Prostate gland (tissue), 2 donors: ENCODE measurements at regions not wholly inside any gene's neighbourhood (a gene's known extent, or its start where the extent isn't known, plus 50 kb on each side); places are given as distances from the start of the nearest gene placed in this dataset.
A peak's percentile ranks its signal among the peaks of the same experiment; 100 is the strongest.

Experiments used
- DNase-seq: peaks from one replicate; pipeline ENCODE4 v3.0.0-alpha.2; 2019; ENCODE audit warnings: low spot score
- H3K27ac ChIP-seq, 2 donors: fragments of 200-600 bp; sonication (generic); 2 replicates each; pipeline ENCODE4 v1.5.1; 2017 to 2019
- H3K27me3 ChIP-seq: fragments of 200-600 bp; sonication (generic); replicated peaks from 2 replicates; pipeline ENCODE4 v1.5.1; 2019; ENCODE audit not compliant: insufficient read depth
- H3K36me3 ChIP-seq, 2 donors: fragments of 200-600 bp; sonication (generic); 1 replicate in 1 of 2; 2 replicates in 1 of 2; pipeline versions ENCODE4 v1.5.1 to v1.8.1; 2017 to 2019
- H3K4me1 ChIP-seq: fragments of 200-600 bp; sonication (generic); replicated peaks from 2 replicates; pipeline ENCODE4 v1.5.1; 2019
- H3K4me3 ChIP-seq, 2 donors: fragments of 200-600 bp; sonication (generic); 2 replicates each; pipeline ENCODE4 v1.5.1; 2017 to 2019
- H3K9me3 ChIP-seq: fragments of 200-600 bp; sonication (generic); 2 replicates; pipeline ENCODE4 v1.5.1; 2017
- POLR2A ChIP-seq: fragments of 450-650 bp; IDR thresholded peaks from one replicate; pipeline ENCODE4 v1.6.1; 2016; ENCODE audit warnings: antibody characterized with exemption, mild to moderate bottlenecking
- POLR2AphosphoS5 ChIP-seq: sonication (generic); formaldehyde crosslinking; IDR thresholded peaks from one replicate; pipeline ENCODE4 v1.6.1; 2017; ENCODE audit warnings: antibody characterized with exemption
- WGBS: methylation state at CpG from one replicate; pipeline ENCODE4 v1.1.5; 2018; 5-methylcytosine and 5-hydroxymethylcytosine counted together
- intact Hi-C: fragments of 100-400 bp; cut with DNase I; formaldehyde crosslinking; loops from one replicate; pipeline ENCODE4 v1.14.2; 2022
- TF ChIP-seq, protein P1 (sequence below), 4 experiments: fragments of 200-600 bp in 2 of 4; fragments of 450-650 bp in 2 of 4; sonication (generic) in 2 of 4; IDR thresholded peaks; 1 replicate in 3 of 4; 2 replicates in 1 of 4; pipeline ENCODE4 v1.5.1; 2016 to 2019; ENCODE audit warnings: antibody characterized with exemption in 4 of 4, mild to moderate bottlenecking in 2 of 4, moderate library complexity in 2 of 4

DNA sequence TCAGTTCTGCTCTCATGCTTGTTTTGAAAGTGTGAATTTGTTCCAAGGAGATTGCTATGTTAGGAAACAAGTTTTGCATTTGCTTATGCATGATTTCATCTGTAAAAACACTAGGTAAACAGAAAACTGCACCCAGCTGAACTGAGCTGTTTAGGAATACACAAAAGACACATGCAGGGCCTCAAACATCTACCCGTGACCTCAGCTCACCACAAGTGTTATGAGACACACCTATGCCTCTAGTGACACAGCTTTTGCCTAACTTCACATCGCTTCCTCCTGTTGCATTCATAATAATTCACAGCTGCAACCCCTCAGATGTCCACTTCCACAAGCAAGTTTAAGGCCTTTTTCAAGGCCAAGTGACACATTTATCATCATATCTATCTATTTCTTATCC, 98.0 kb upstream of the SLC24A3 start:
- intact Hi-C loops: no loop called here
- DNase-seq: no peak
- no peaks in the 10 kb centered on the region for H3K9me3 ChIP-seq
- no peaks in the 10 kb centered on the region for H3K4me1 ChIP-seq
- H3K27me3 ChIP-seq: no peaks in the 10 kb centered on the region
- TF ChIP-seq POLR2AphosphoS5 (no peak), POLR2A (no peak)
- TF ChIP-seq, protein P1, sequence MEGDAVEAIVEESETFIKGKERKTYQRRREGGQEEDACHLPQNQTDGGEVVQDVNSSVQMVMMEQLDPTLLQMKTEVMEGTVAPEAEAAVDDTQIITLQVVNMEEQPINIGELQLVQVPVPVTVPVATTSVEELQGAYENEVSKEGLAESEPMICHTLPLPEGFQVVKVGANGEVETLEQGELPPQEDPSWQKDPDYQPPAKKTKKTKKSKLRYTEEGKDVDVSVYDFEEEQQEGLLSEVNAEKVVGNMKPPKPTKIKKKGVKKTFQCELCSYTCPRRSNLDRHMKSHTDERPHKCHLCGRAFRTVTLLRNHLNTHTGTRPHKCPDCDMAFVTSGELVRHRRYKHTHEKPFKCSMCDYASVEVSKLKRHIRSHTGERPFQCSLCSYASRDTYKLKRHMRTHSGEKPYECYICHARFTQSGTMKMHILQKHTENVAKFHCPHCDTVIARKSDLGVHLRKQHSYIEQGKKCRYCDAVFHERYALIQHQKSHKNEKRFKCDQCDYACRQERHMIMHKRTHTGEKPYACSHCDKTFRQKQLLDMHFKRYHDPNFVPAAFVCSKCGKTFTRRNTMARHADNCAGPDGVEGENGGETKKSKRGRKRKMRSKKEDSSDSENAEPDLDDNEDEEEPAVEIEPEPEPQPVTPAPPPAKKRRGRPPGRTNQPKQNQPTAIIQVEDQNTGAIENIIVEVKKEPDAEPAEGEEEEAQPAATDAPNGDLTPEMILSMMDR (IDR thresholded peaks at IDR 0.05): no peak
- no peak overlapping the region for H3K4me3 ChIP-seq
- WGBS: 62% methylated on average over 2 of the region's 2 CpGs
- H3K27ac ChIP-seq: no peak overlapping the region
- no peaks in the 10 kb centered on the region for H3K36me3 ChIP-seq

GRCh38 chr20:19115581-19115980, 96.9 kb upstream of the SLC24A3 start:
- Histone ChIP-seq H3K27ac (no peak overlapping the region), H3K4me3 (no peak overlapping the region), H3K9me3 (no peaks in the 10 kb centered on the region), H3K4me1 (no peaks in the 10 kb centered on the region), H3K36me3 (no peaks in the 10 kb centered on the region), H3K27me3 (no peaks in the 10 kb centered on the region)
- 90% methylated on average over 6 of the region's 6 CpGs for WGBS
- TF ChIP-seq POLR2AphosphoS5 (no peak), POLR2A (no peak)
- TF ChIP-seq, protein P1 (IDR thresholded peaks at IDR 0.05): no peak
- intact Hi-C loops: no loop called here
- DNase-seq: no peak

GRCh38 chr20:19120011-19120410, 92.4 kb upstream of the SLC24A3 start:
- no peaks in the 10 kb centered on the region for H3K4me1 ChIP-seq
- TF ChIP-seq POLR2AphosphoS5 (no peak), POLR2A (no peak)
- TF ChIP-seq, protein P1 (IDR thresholded peaks at IDR 0.05): no peak
- WGBS: 81% methylated on average over 9 of the region's 9 CpGs

GRCh38 chr20:19120569-19120968, 91.9 kb upstream of the SLC24A3 start:
- WGBS: 18% methylated on average over 4 of the region's 4 CpGs
- intact Hi-C loops: no loop called here
- TF ChIP-seq POLR2A (no peak), POLR2AphosphoS5 (peak; percentile 65)
- TF ChIP-seq, protein P1 (IDR thresholded peaks at IDR 0.05): no peak
- Histone ChIP-seq H3K4me1 (no peaks in the 10 kb centered on the region), H3K9me3 (no peaks in the 10 kb centered on the region), H3K36me3 (no peaks in the 10 kb centered on the region), H3K27me3 (no peaks in the 10 kb centered on the region), H3K27ac (peak overlapping the region in 1 of 2 donors; percentile 10), H3K4me3 (no peak overlapping the region)
- peak; percentile 23 for DNase-seq

More at GRCh38 chr20:19120011-19120410, 92.4 kb upstream of the SLC24A3 start:
- Histone ChIP-seq H3K36me3 (no peaks in the 10 kb centered on the region), H3K27me3 (no peaks in the 10 kb centered on the region), H3K27ac (no peak overlapping the region), H3K9me3 (no peaks in the 10 kb centered on the region), H3K4me3 (no peak overlapping the region)
- intact Hi-C loops: no loop called here
- DNase-seq: no peak

- Histone ChIP-seq H3K36me3 (no peaks in the 10 kb centered on the region), H3K27ac (peak overlapping the region in 1 of 2 donors; percentile 10), H3K4me1 (no peaks in the 10 kb centered on the region), H3K4me3 (no peak overlapping the region), H3K9me3 (no peaks in the 10 kb centered on the region), H3K27me3 (no peaks in the 10 kb centered on the region)
- no peak for DNase-seq
- intact Hi-C loops: no loop called here
- WGBS: 43% methylated on average over 3 of the region's 3 CpGs
- TF ChIP-seq POLR2AphosphoS5: no peak
- TF ChIP-seq, protein P1 (IDR thresholded peaks at IDR 0.05): no peak
- no peak for TF ChIP-seq POLR2A
Observed at GRCh38 chr20:19121463-19121862, 91.0 kb upstream of the SLC24A3 start.
